ENCODE measurements at regions not wholly inside any gene's neighbourhood (a gene's known extent, or its start where the extent isn't known, plus 50 kb on each side); places are given as distances from the start of the nearest gene placed in this dataset.

DNA sequence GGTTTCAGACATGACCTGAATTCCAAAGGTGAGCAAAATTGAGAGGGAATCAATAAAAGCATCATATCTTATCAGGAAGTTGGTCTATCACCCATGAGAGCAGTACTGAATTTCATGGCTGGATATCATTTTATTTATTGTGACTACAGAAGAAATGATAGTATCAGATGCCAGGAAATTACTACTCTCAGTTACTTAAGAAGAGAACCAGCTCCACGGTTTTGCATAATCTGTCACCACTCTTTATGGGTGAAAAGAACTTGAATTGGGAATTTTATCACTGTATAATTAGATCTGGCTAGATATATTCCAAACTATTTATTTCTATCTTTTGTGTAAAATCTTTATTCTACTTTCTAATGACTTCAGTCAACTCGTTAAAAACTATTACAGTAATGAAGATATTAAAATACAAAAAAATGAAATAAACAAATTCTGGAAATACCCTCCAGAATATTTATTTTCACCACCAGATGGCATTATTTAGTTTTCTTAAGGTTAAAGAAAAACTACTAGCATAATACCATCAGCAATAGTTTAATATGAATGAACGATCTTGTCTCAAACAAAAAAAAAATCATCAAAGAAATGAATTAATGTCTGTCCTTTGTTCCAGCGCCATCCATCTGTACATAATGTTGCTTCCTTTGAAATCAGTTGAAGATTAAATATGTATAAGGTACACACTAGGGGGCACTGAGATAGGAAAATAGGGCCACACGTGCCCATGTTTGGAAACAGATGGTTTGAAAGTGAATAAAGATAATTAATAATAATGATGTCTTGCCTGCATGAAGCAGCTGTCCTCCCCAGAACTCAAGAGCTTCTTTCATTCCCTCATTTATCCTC is 84.7 kb upstream of the SLCO6A1 start:
- TF ChIP-seq SUZ12 (IDR thresholded peaks at IDR 0.05; ENCODE audit: extremely low read depth, insufficient read depth, insufficient read length) (no peak), YY1 (IDR thresholded peaks at IDR 0.05; ENCODE audit: insufficient read depth, insufficient read length) (no peak)
